WTC11 (cell line): ENCODE measurements at regions not wholly inside any gene's neighbourhood (a gene's known extent, or its start where the extent isn't known, plus 50 kb on each side); places are given as distances from the start of the nearest gene placed in this dataset.
"Not testable (repeated sequence)": the region's sequence is repeated elsewhere in the genome, so short reads cannot be mapped to it uniquely, and the experiment has no call there.

ENCODE experiments used
- ATF1 ChIP-seq: sonication (generic); formaldehyde crosslinking; IDR thresholded peaks from 2 replicates; pipeline ENCODE4 v1.8.1; 2023; ENCODE audit warnings: mild to moderate bottlenecking, moderate library complexity, missing genetic modification reagents
- KAT7 ChIP-seq: sonication (generic); formaldehyde crosslinking; IDR thresholded peaks from 2 replicates; pipeline ENCODE4 v1.8.1; 2023; ENCODE audit warnings: missing genetic modification reagents, mild to moderate bottlenecking, borderline replicate concordance
- MXD4 ChIP-seq: fragments of 250-450 bp; sonication (Bioruptor Pico); IDR thresholded peaks from 2 replicates; pipeline ENCODE4 v1.8.0; 2021; ENCODE audit warnings: mild to moderate bottlenecking, moderate library complexity, borderline replicate concordance
- SMAD4 ChIP-seq: sonication (generic); formaldehyde crosslinking; IDR thresholded peaks from 2 replicates; pipeline ENCODE4 v1.8.0; 2022; ENCODE audit warnings: mild to moderate bottlenecking, missing genetic modification reagents
- TP53 ChIP-seq: sonication (generic); formaldehyde crosslinking; IDR thresholded peaks from 2 replicates; pipeline ENCODE4 v1.8.1; 2023; ENCODE audit warnings: mild to moderate bottlenecking, missing genetic modification reagents
- ZMAT4 ChIP-seq: fragments of 250-450 bp; sonication (Bioruptor Pico); IDR thresholded peaks from 2 replicates; pipeline ENCODE4 v1.9.0; 2021; ENCODE audit warnings: mild to moderate bottlenecking
- TF ChIP-seq, protein P1 (sequence below): fragments of 200-600 bp; IDR thresholded peaks from 2 replicates; pipeline ENCODE4 v1.8.0; 2022; ENCODE audit warnings: antibody characterized with exemption

DNA sequence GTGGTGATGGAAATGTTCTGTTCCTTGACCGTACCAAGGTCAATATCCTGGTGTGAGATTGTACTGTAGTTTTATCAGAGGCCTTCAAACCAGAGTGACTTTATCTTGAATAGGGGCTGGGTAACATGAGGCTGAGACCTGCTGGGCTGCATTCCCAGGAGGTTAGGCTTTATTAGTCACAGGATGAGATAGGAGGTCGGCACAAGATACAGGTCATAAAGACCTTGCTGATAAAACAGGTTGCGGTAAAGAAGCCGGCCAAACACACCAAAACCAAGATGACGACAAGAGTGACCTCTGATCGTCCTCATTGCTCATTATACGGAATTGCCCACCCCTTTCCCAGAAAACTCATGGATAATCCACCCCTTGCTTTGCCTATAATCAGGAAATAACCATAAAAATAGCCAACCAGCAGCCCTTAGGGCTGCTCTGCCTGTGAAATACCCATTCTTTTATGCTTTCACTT lies 123.8 kb upstream of the MXRA5 start:
- TF ChIP-seq, protein P1, sequence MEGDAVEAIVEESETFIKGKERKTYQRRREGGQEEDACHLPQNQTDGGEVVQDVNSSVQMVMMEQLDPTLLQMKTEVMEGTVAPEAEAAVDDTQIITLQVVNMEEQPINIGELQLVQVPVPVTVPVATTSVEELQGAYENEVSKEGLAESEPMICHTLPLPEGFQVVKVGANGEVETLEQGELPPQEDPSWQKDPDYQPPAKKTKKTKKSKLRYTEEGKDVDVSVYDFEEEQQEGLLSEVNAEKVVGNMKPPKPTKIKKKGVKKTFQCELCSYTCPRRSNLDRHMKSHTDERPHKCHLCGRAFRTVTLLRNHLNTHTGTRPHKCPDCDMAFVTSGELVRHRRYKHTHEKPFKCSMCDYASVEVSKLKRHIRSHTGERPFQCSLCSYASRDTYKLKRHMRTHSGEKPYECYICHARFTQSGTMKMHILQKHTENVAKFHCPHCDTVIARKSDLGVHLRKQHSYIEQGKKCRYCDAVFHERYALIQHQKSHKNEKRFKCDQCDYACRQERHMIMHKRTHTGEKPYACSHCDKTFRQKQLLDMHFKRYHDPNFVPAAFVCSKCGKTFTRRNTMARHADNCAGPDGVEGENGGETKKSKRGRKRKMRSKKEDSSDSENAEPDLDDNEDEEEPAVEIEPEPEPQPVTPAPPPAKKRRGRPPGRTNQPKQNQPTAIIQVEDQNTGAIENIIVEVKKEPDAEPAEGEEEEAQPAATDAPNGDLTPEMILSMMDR, result not testable (repeated sequence)
- not testable (repeated sequence) for TF ChIP-seq KAT7 (CRISPR knock-in tag); ATF1 (CRISPR knock-in tag); SMAD4; ZMAT4; TP53 (CRISPR knock-in tag); MXD4
